ENCODE measurements at regions not wholly inside any gene's neighbourhood (a gene's known extent, or its start where the extent isn't known, plus 50 kb on each side); places are given as distances from the start of the nearest gene placed in this dataset.

- H3K9me3 Mint-ChIP-seq (ENCODE audit: low read depth, unreplicated experiment), result no peaks in the 10 kb centered on the region
- no peak for DNase-seq
- no peak for TF ChIP-seq CTCF (IDR thresholded peaks at IDR 0.05; ENCODE audit: unreplicated experiment)
- peaks cover 30% of the 10 kb centered on the region for H3K27me3 Mint-ChIP-seq (ENCODE audit: unreplicated experiment)
- intact Hi-C loops (cut with micrococcal nuclease; ENCODE audit: unreplicated experiment), result no loop called here
- H3K36me3 Mint-ChIP-seq (ENCODE audit: insufficient read depth, unreplicated experiment), result no peaks in the 10 kb centered on the region
- no peak overlapping the region for H3K27ac Mint-ChIP-seq (ENCODE audit: unreplicated experiment)
- no peaks in the 10 kb centered on the region for H3K4me1 Mint-ChIP-seq (ENCODE audit: low read depth, unreplicated experiment)
- no TSS peak for BruUV-seq (replicated peaks)
- no peak overlapping the region for H3K4me3 Mint-ChIP-seq (ENCODE audit: low read depth, unreplicated experiment)
- CTCF ChIA-PET, result no interaction called here
Observed at GRCh38 chr9:106146066-106146840, 451.9 kb downstream of the TMEM38B start.

DNA sequence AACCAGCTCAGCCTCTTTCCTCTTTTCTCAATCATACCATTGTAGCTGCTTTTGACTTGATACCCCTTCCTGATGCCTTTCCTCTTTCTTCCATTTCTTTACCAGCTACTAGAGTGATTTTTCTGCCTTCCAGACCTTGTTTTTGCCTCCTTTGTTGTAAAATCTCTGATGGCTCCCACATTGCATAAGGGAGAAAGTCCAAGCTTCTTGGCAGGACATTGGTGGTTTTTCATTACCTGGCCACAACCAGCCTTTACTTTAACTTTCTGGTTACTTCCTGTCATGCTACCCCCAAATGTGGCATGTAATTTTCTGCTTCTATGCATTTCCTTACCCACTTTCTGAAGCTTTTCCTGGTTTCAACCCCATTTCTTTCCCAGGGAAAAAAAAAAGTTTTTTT, 452.5 kb downstream of the TMEM38B start:
- no peak overlapping the region for H3K4me3 Mint-ChIP-seq (ENCODE audit: low read depth, unreplicated experiment)
- no peak for TF ChIP-seq CTCF (IDR thresholded peaks at IDR 0.05; ENCODE audit: unreplicated experiment)
- CTCF ChIA-PET, result no interaction called here
- H3K9me3 Mint-ChIP-seq (ENCODE audit: low read depth, unreplicated experiment), result no peaks in the 10 kb centered on the region
- no TSS peak for BruUV-seq (replicated peaks)
- H3K27me3 Mint-ChIP-seq (ENCODE audit: unreplicated experiment), result peaks cover 24% of the 10 kb centered on the region
- DNase-seq, result no peak
- no peaks in the 10 kb centered on the region for H3K4me1 Mint-ChIP-seq (ENCODE audit: low read depth, unreplicated experiment)
- no peak overlapping the region for H3K27ac Mint-ChIP-seq (ENCODE audit: unreplicated experiment)
- intact Hi-C loops (cut with micrococcal nuclease; ENCODE audit: unreplicated experiment), result no loop called here
- no peaks in the 10 kb centered on the region for H3K36me3 Mint-ChIP-seq (ENCODE audit: insufficient read depth, unreplicated experiment)

DNA sequence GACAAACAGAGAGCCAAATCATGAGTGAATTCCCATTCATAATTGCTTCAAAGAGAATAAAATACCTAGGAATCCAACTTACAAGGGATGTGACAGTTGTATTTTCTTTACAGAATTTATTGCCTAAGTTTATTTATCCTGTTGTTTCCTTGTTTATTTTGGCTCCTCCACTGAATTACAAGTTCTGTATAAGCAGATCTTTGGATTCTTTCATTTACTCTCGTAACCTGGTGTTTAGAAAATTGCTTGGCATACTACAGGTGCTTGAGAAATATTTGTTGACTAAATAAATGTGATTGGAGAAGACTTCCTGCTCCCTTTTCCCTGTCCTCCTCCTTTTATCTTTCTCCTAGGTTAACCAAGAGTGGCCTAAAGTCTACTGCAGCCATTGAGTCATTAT, 455.6 kb downstream of the TMEM38B start:
- no peaks in the 10 kb centered on the region for H3K36me3 Mint-ChIP-seq (ENCODE audit: insufficient read depth, unreplicated experiment)
- no peak for TF ChIP-seq CTCF (IDR thresholded peaks at IDR 0.05; ENCODE audit: unreplicated experiment)
- intact Hi-C loops (cut with micrococcal nuclease; ENCODE audit: unreplicated experiment), result no loop called here
- no peak overlapping the region for H3K27ac Mint-ChIP-seq (ENCODE audit: unreplicated experiment)
- peaks cover 4% of the 10 kb centered on the region for H3K9me3 Mint-ChIP-seq (ENCODE audit: low read depth, unreplicated experiment)
- CTCF ChIA-PET, result no interaction called here
- DNase-seq, result no peak
- H3K27me3 Mint-ChIP-seq (ENCODE audit: unreplicated experiment), result no peaks in the 10 kb centered on the region
- H3K4me1 Mint-ChIP-seq (ENCODE audit: low read depth, unreplicated experiment), result no peaks in the 10 kb centered on the region
- BruUV-seq (replicated peaks), result no TSS peak
- no peak overlapping the region for H3K4me3 Mint-ChIP-seq (ENCODE audit: low read depth, unreplicated experiment)

- intact Hi-C loops (cut with micrococcal nuclease; ENCODE audit: unreplicated experiment), result no loop called here
- Mint-ChIP-seq H3K4me3 (ENCODE audit: low read depth, unreplicated experiment) (no peak overlapping the region), H3K27me3 (ENCODE audit: unreplicated experiment) (no peaks in the 10 kb centered on the region), H3K4me1 (ENCODE audit: low read depth, unreplicated experiment) (no peaks in the 10 kb centered on the region), H3K27ac (ENCODE audit: unreplicated experiment) (no peak overlapping the region), H3K36me3 (ENCODE audit: insufficient read depth, unreplicated experiment) (no peaks in the 10 kb centered on the region), H3K9me3 (ENCODE audit: low read depth, unreplicated experiment) (peaks cover 14% of the 10 kb centered on the region)
- CTCF ChIA-PET, result no interaction called here
- no peak for TF ChIP-seq CTCF (IDR thresholded peaks at IDR 0.05; ENCODE audit: unreplicated experiment)
- no TSS peak for BruUV-seq (replicated peaks)
- DNase-seq, result no peak
Observed at GRCh38 chr9:106156465-106156864, 462.1 kb downstream of the TMEM38B start.
